SK-N-SH (cell line): ENCODE measurements at regions not wholly inside any gene's neighbourhood (a gene's known extent, or its start where the extent isn't known, plus 50 kb on each side); places are given as distances from the start of the nearest gene placed in this dataset.

Experiments
- CTCF ChIA-PET: fragments of 300-600, 350-600 bp; formaldehyde crosslinking; extraction: SDS; loops from one replicate; lab custom pipeline; 2021; lab: Yijun Ruan, JAX
- POLR2A ChIA-PET: fragments of 350-600 bp; sonication (Branson Sonifier 250); formaldehyde crosslinking; extraction: SDS; loops from one replicate; lab custom pipeline; 2020; ENCODE audit warnings: antibody characterized with exemption, inconsistent platforms; lab: Yijun Ruan, JAX
- DNase-seq: peaks from one replicate; pipeline ENCODE4 v3.0.0; 2012
- H2AFZ ChIP-seq: fragments of 200-600 bp; sonication (generic); 2 replicates; pipeline ENCODE4 v1.8.1; 2016; ENCODE audit warnings: antibody characterized with exemption, mild to moderate bottlenecking, low read depth
- H3F3A ChIP-seq: fragments of 200-600 bp; sonication (generic); replicated peaks from 2 replicates; pipeline ENCODE3; 2016; ENCODE audit warnings: antibody characterized with exemption, mild to moderate bottlenecking; ENCODE audit not compliant: insufficient read depth
- H3K27ac ChIP-seq, 2 experiments: fragments of 200-500 bp in 1 of 2; fragments of 200-600 bp in 1 of 2; sonication (Bioruptor generic) in 1 of 2; sonication (generic), shearing (Covaris generic) in 1 of 2; 2 replicates each; pipeline versions ENCODE4 v1.5.1 to v1.6.1; 2014 to 2016; ENCODE audit warnings: low read depth in 2 of 2, inconsistent platforms in 1 of 2, low read length in 1 of 2, mild to moderate bottlenecking in 1 of 2, mixed read lengths in 1 of 2
- H3K27me3 ChIP-seq: fragments of 200-600 bp; sonication (generic), shearing (Covaris generic); 2 replicates; pipeline ENCODE4 v1.6.1; 2016; ENCODE audit warnings: mixed run types; ENCODE audit not compliant: insufficient read depth
- H3K36me3 ChIP-seq, 2 experiments: fragments of 200-500 bp in 1 of 2; fragments of 200-600 bp in 1 of 2; sonication (Bioruptor generic) in 1 of 2; sonication (generic) in 1 of 2; replicated peaks in 1 of 2; 2 replicates each; pipeline versions ENCODE3 to v1.5.1; 2014 to 2016; ENCODE audit warnings: low read length in 1 of 2, mild to moderate bottlenecking in 1 of 2; ENCODE audit not compliant: insufficient read depth in 2 of 2, control insufficient read depth in 1 of 2
- H3K4me1 ChIP-seq, 2 experiments: fragments of 200-500 bp in 1 of 2; fragments of 200-600 bp in 1 of 2; sonication (Bioruptor generic) in 1 of 2; sonication (generic), shearing (Covaris generic) in 1 of 2; 2 replicates each; pipeline versions ENCODE4 v1.5.1 to v1.6.1; 2014 to 2016; ENCODE audit warnings: low read depth in 1 of 2, low read length in 1 of 2, mixed run types in 1 of 2; ENCODE audit not compliant: insufficient read depth in 2 of 2, control insufficient read depth in 1 of 2
- H3K4me2 ChIP-seq: fragments of 200-600 bp; sonication (generic), shearing (Covaris generic); 2 replicates; pipeline ENCODE4 v1.6.1; 2017; ENCODE audit warnings: mixed run types
- H3K4me3 ChIP-seq, 2 experiments: fragments of 200-500 bp in 1 of 2; fragments of 200-600 bp in 1 of 2; sonication (Bioruptor generic) in 1 of 2; sonication (generic), shearing (Covaris generic) in 1 of 2; 2 replicates each; pipeline versions ENCODE4 v1.5.1 to v1.8.1; 2014 to 2016; ENCODE audit warnings: low read depth in 2 of 2, inconsistent platforms in 1 of 2, low read length in 1 of 2, mild to moderate bottlenecking in 1 of 2, mixed read lengths in 1 of 2, moderate library complexity in 1 of 2
- H3K79me2 ChIP-seq: fragments of 200-600 bp; sonication (generic); 2 replicates; pipeline ENCODE4 v1.8.1; 2017; ENCODE audit warnings: mild to moderate bottlenecking; ENCODE audit not compliant: insufficient read depth
- H3K9ac ChIP-seq: fragments of 200-600 bp; sonication (generic); 2 replicates; pipeline ENCODE4 v1.6.1; 2017; ENCODE audit warnings: mixed run types
- H3K9me2 ChIP-seq: fragments of 200-600 bp; sonication (generic); 2 replicates; pipeline ENCODE4 v1.6.1; 2017; ENCODE audit warnings: mixed run types
- H3K9me3 ChIP-seq: fragments of 200-600 bp; sonication (generic); 2 replicates; pipeline ENCODE4 v1.6.1; 2017; ENCODE audit warnings: mixed run types, mild to moderate bottlenecking, moderate library complexity
- H4K20me1 ChIP-seq: fragments of 200-600 bp; sonication (generic); 2 replicates; pipeline ENCODE4 v1.6.1; 2017; ENCODE audit warnings: mild to moderate bottlenecking, mixed run types; ENCODE audit not compliant: insufficient read depth
- CHD2 ChIP-seq: fragments of 150-350 bp; IDR thresholded peaks from 2 replicates; pipeline ENCODE4 v1.6.1; 2018; ENCODE audit warnings: low read length; ENCODE audit not compliant: partially characterized antibody
- ELF1 ChIP-seq: IDR thresholded peaks from 2 replicates; pipeline ENCODE4 v1.4.0; 2012
- EP300 ChIP-seq, 2 experiments: IDR thresholded peaks; 2 replicates each; pipeline versions ENCODE4 v1.4.0 to v1.6.1; 2012; ENCODE audit warnings: borderline replicate concordance in 1 of 2, low read depth in 1 of 2, low read length in 1 of 2
- EZH2phosphoT487 ChIP-seq: fragments of 200-600 bp; sonication (generic); IDR thresholded peaks from 2 replicates; pipeline ENCODE4 v1.6.1; 2017; ENCODE audit warnings: low read depth, mixed run types, mild to moderate bottlenecking, antibody characterized with exemption, moderate library complexity, borderline replicate concordance
- FOSL2 ChIP-seq: IDR thresholded peaks from 2 replicates; pipeline ENCODE4 v1.4.0; 2012; ENCODE audit warnings: low read depth, mild to moderate bottlenecking, moderate library complexity, borderline replicate concordance
- IRF3 ChIP-seq: fragments of 150-350 bp; IDR thresholded peaks from 2 replicates; pipeline ENCODE4 v1.6.1; 2016; ENCODE audit warnings: mild to moderate bottlenecking, low read depth, low read length
- PBX3 ChIP-seq: IDR thresholded peaks from 2 replicates; pipeline ENCODE4; 2012
- POLR2AphosphoS5 ChIP-seq: IDR thresholded peaks from 2 replicates; pipeline ENCODE4 v1.6.1; 2012; ENCODE audit warnings: low read depth, low read length
- RAD21 ChIP-seq: IDR thresholded peaks from 2 replicates; pipeline ENCODE4 v1.6.1; 2012; ENCODE audit warnings: mild to moderate bottlenecking, low read length
- RCOR1 ChIP-seq: fragments of 150-350 bp; IDR thresholded peaks from 2 replicates; pipeline ENCODE4 v1.6.1; 2017; ENCODE audit warnings: antibody characterized with exemption, low read length
- RXRA ChIP-seq: IDR thresholded peaks from 2 replicates; pipeline ENCODE4 v1.4.0; 2012; ENCODE audit warnings: low read depth, mild to moderate bottlenecking, borderline replicate concordance
- SMC3 ChIP-seq: IDR thresholded peaks from 2 replicates; pipeline ENCODE4 v1.6.1; 2012; ENCODE audit warnings: low read depth, low read length, improper control_type of control experiment
- TAF1 ChIP-seq: IDR thresholded peaks from 2 replicates; pipeline ENCODE4 v1.6.1; 2012; ENCODE audit warnings: low read depth, mild to moderate bottlenecking, low read length, moderate library complexity, borderline replicate concordance
- TCF12 ChIP-seq: IDR thresholded peaks from 2 replicates; pipeline ENCODE4 v1.4.0; 2012
- TEAD4 ChIP-seq: IDR thresholded peaks from 2 replicates; pipeline ENCODE4 v1.4.0; 2012; ENCODE audit warnings: mild to moderate bottlenecking, borderline replicate concordance; ENCODE audit not compliant: insufficient read depth
- USF1 ChIP-seq: IDR thresholded peaks from 2 replicates; pipeline ENCODE4 v1.4.0; 2012; ENCODE audit warnings: low read depth, borderline replicate concordance
- WGBS: methylation state at CpG from one replicate; pipeline ENCODE4 v1.1.6; 2017; ENCODE audit warnings: low lambda C conversion rate; 5-methylcytosine and 5-hydroxymethylcytosine counted together
- TF ChIP-seq, protein P1 (sequence below): IDR thresholded peaks from 2 replicates; pipeline ENCODE4 v1.4.0; 2012; ENCODE audit warnings: low read depth

GRCh38 chr2:39545957-39546356 lies 108.9 kb upstream of the MAP4K3 start (continued):
- TF ChIP-seq, protein P1, sequence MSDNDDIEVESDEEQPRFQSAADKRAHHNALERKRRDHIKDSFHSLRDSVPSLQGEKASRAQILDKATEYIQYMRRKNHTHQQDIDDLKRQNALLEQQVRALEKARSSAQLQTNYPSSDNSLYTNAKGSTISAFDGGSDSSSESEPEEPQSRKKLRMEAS, result no peak
- TF ChIP-seq, all 33 proteins: peak for 0

DNA sequence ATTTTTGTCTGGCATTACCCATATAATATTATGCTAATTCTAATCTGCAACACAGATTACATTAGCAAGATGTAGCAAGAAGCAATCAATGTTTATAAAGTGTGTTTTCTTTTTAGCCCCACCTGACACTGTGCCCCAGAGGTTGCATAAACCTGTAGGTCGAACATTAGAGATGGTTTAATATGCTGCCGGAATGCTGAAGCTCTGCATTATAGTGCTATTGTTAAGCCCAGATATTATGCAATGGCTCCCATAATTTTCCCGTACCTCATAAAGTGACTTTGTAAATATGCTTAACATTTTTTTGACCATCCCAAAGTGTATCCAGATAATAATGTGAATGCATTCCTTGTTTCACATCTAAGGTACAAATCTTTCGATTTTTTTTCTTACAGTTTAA lies 109.3 kb upstream of the MAP4K3 start:
- Histone ChIP-seq H3K4me3 (no peak overlapping the region), H4K20me1 (no peaks in the 10 kb centered on the region), H3K4me2 (no peak overlapping the region), H3K79me2 (no peaks in the 10 kb centered on the region), H3K27me3 (no peaks in the 10 kb centered on the region), H3K9me2 (no peaks in the 10 kb centered on the region), H3K27ac (no peak overlapping the region), H3K36me3 (no peaks in the 10 kb centered on the region), H3K9ac (no peak overlapping the region), H3F3A (no peaks in the 10 kb centered on the region), H3K9me3 (no peaks in the 10 kb centered on the region), H3K4me1 (peaks cover 8 to 9% of the 10 kb centered on the region in 2 experiments; a peak in 3 of 4 replicates), H2AFZ (no peak overlapping the region)
- ChIA-PET POLR2A (no interaction called here), CTCF (no interaction called here)
- 65% methylated on average over 4 of the region's 4 CpGs for WGBS
- TF ChIP-seq TEAD4, result no peak
- TF ChIP-seq TCF12, result no peak
- TF ChIP-seq RAD21, result no peak
- no peak for TF ChIP-seq IRF3
- no peak for TF ChIP-seq USF1
- no peak for DNase-seq

GRCh38 chr2:39546937-39547336 lies 109.9 kb upstream of the MAP4K3 start:
- ChIA-PET POLR2A (no interaction called here), CTCF (no interaction called here)
- Histone ChIP-seq H3F3A (no peaks in the 10 kb centered on the region), H3K4me2 (no peak overlapping the region), H3K79me2 (no peaks in the 10 kb centered on the region), H3K9ac (no peak overlapping the region), H3K9me2 (no peaks in the 10 kb centered on the region), H4K20me1 (no peaks in the 10 kb centered on the region), H2AFZ (no peak overlapping the region), H3K36me3 (no peaks in the 10 kb centered on the region), H3K4me3 (no peak overlapping the region), H3K27me3 (no peaks in the 10 kb centered on the region), H3K4me1 (peaks cover 8 to 9% of the 10 kb centered on the region in 2 experiments; a peak in 3 of 4 replicates), H3K27ac (no peak overlapping the region), H3K9me3 (no peaks in the 10 kb centered on the region)
- WGBS, result 42% methylated on average over 1 of the region's 1 CpG
- no peak for DNase-seq
- TF ChIP-seq IRF3 (no peak), TCF12 (no peak), RAD21 (no peak), ELF1 (no peak), FOSL2 (no peak), POLR2AphosphoS5 (no peak), SMC3 (no peak), PBX3 (no peak), RCOR1 (no peak), CHD2 (no peak), RXRA (no peak), USF1 (no peak), EP300 (IDR thresholded peaks at IDR 0.05; ENCODE audit: borderline replicate concordance in 1 of 2, low read depth in 1 of 2, low read length in 1 of 2) (no peak), EZH2phosphoT487 (no peak), TAF1 (no peak)
